ENCODE measurements at regions not wholly inside any gene's neighbourhood (a gene's known extent, or its start where the extent isn't known, plus 50 kb on each side); places are given as distances from the start of the nearest gene placed in this dataset.

GRCh38 chr20:50373674-50374286 lies 136.4 kb upstream of the PTPN1 start:
- Mint-ChIP-seq H3K27ac (no peak overlapping the region), H3K4me3 (no peak overlapping the region)
- TF ChIP-seq CTCF (IDR thresholded peaks at IDR 0.05): no peak

GRCh38 chr20:50374541-50375078 lies 135.6 kb upstream of the PTPN1 start:
- Mint-ChIP-seq H3K27ac (no peak overlapping the region), H3K27me3 (ENCODE audit: insufficient read depth) (peaks cover 5% of the 10 kb centered on the region; the same call in 1 of the 2 replicates), H3K4me1 (ENCODE audit: low read depth) (peaks cover 50% of the 10 kb centered on the region), H3K9me3 (no peaks in the 10 kb centered on the region), H3K36me3 (ENCODE audit: low read depth) (no peaks in the 10 kb centered on the region), H3K4me3 (no peak overlapping the region)
- no peak for DNase-seq
- no peak for TF ChIP-seq CTCF (IDR thresholded peaks at IDR 0.05)

More at GRCh38 chr20:50373674-50374286, 136.4 kb upstream of the PTPN1 start:
- no peaks in the 10 kb centered on the region for H3K9me3 Mint-ChIP-seq
- no peaks in the 10 kb centered on the region for H3K36me3 Mint-ChIP-seq (ENCODE audit: low read depth)
- peaks cover 3% of the 10 kb centered on the region; the same call in 1 of the 2 replicates for H3K27me3 Mint-ChIP-seq (ENCODE audit: insufficient read depth)
- peaks cover 42% of the 10 kb centered on the region for H3K4me1 Mint-ChIP-seq (ENCODE audit: low read depth)
- no peak for DNase-seq

GRCh38 chr20:50376179-50376887 lies 133.8 kb upstream of the PTPN1 start:
- Mint-ChIP-seq H3K27me3 (ENCODE audit: insufficient read depth) (peaks cover 5% of the 10 kb centered on the region), H3K27ac (no peak overlapping the region), H3K4me1 (ENCODE audit: low read depth) (peaks cover 62% of the 10 kb centered on the region), H3K9me3 (no peaks in the 10 kb centered on the region), H3K4me3 (no peak overlapping the region), H3K36me3 (ENCODE audit: low read depth) (no peaks in the 10 kb centered on the region)
- TF ChIP-seq CTCF (IDR thresholded peaks at IDR 0.05): no peak
- DNase-seq: no peak

- Mint-ChIP-seq H3K4me1 (ENCODE audit: low read depth) (peaks cover 58% of the 10 kb centered on the region), H3K4me3 (no peak overlapping the region), H3K27me3 (ENCODE audit: insufficient read depth) (peaks cover 5% of the 10 kb centered on the region), H3K27ac (no peak overlapping the region), H3K36me3 (ENCODE audit: low read depth) (no peaks in the 10 kb centered on the region), H3K9me3 (no peaks in the 10 kb centered on the region)
- DNase-seq: no peak
- no peak for TF ChIP-seq CTCF (IDR thresholded peaks at IDR 0.05)
Observed at GRCh38 chr20:50376888-50377459, 133.2 kb upstream of the PTPN1 start.

GRCh38 chr20:50378170-50379000 lies 131.8 kb upstream of the PTPN1 start:
- Mint-ChIP-seq H3K27me3 (ENCODE audit: insufficient read depth) (peaks cover 5% of the 10 kb centered on the region), H3K4me3 (peak overlapping the region; percentile 79), H3K9me3 (no peaks in the 10 kb centered on the region), H3K36me3 (ENCODE audit: low read depth) (no peaks in the 10 kb centered on the region), H3K27ac (peak overlapping the region; percentile 82), H3K4me1 (ENCODE audit: low read depth) (peaks cover 52% of the 10 kb centered on the region)
- no peak for TF ChIP-seq CTCF (IDR thresholded peaks at IDR 0.05)
- DNase-seq: no peak

Data from HFFc6 (cell line).